Natural killer cell (primary cell): ENCODE measurements at regions not wholly inside any gene's neighbourhood (a gene's known extent, or its start where the extent isn't known, plus 50 kb on each side); places are given as distances from the start of the nearest gene placed in this dataset.

Experiments used
- ATAC-seq, 3 donors: fragments of 150-1000 bp in 2 of 3; fragments of 200-7000 bp in 1 of 3; cut with Tn5 transposase; 1 replicate in 1 of 3; 2 replicates in 2 of 3; pipeline ENCODE4 v1.10.0; 2021; ENCODE audit warnings: mild to moderate bottlenecking in 2 of 3, moderate library complexity in 2 of 3
- DNase-seq, 2 donors: peaks; one replicate each; pipeline versions ENCODE4 v3.0.0 to v3.0.0-alpha.2; 2013 to 2021; ENCODE audit warnings: mixed read lengths in 1 of 2
- H3K27ac ChIP-seq: one replicate; pipeline ENCODE4 v1.5.1; 2013; ENCODE audit warnings: mild to moderate bottlenecking, low read length
- H3K27me3 ChIP-seq: one replicate; pipeline ENCODE4 v1.6.1; 2013; ENCODE audit warnings: low read length; ENCODE audit not compliant: control insufficient read depth, insufficient read depth
- H3K36me3 ChIP-seq: one replicate; pipeline ENCODE4 v1.6.1; 2013; ENCODE audit warnings: low read length; ENCODE audit not compliant: control insufficient read depth, insufficient read depth
- H3K4me1 ChIP-seq: one replicate; pipeline ENCODE4 v1.6.1; 2013; ENCODE audit warnings: low read length; ENCODE audit not compliant: control insufficient read depth, insufficient read depth
- H3K4me3 ChIP-seq: one replicate; pipeline ENCODE4 v1.5.1; 2013; ENCODE audit warnings: low read length
- H3K9me3 ChIP-seq: one replicate; pipeline ENCODE4 v1.6.1; 2013; ENCODE audit warnings: low read length; ENCODE audit not compliant: control insufficient read depth, insufficient read depth
- H3K27ac Mint-ChIP-seq, 2 donors: one replicate each; pipeline ENCODE4 v1.8.0; 2022; ENCODE audit warnings: mild to moderate bottlenecking in 2 of 2, mixed read lengths in 2 of 2, moderate library complexity in 1 of 2
- H3K27me3 Mint-ChIP-seq, 2 donors: one replicate each; pipeline ENCODE4 v1.8.0; 2022; ENCODE audit warnings: low read depth in 2 of 2, mixed read lengths in 2 of 2
- H3K36me3 Mint-ChIP-seq: one replicate; pipeline ENCODE4 v1.8.0; 2022; ENCODE audit warnings: mixed read lengths
- H3K4me1 Mint-ChIP-seq, 2 donors: one replicate each; pipeline ENCODE4 v1.8.0; 2022; ENCODE audit warnings: mixed read lengths in 2 of 2
- H3K4me3 Mint-ChIP-seq: one replicate; pipeline ENCODE4 v1.8.0; 2022; ENCODE audit warnings: mild to moderate bottlenecking, moderate library complexity, mixed read lengths
- H3K9me3 Mint-ChIP-seq, 2 donors: one replicate each; pipeline ENCODE4 v1.8.0; 2022; ENCODE audit warnings: mixed read lengths in 2 of 2
- WGBS: methylation state at CpG from one replicate; pipeline ENCODE4 v1.1.7; 2013; ENCODE audit warnings: missing lambda C conversion rate; ENCODE audit not compliant: insufficient coverage; 5-methylcytosine and 5-hydroxymethylcytosine counted together
- intact Hi-C: fragments of 100-400 bp; cut with micrococcal nuclease; formaldehyde crosslinking; loops from one replicate; pipeline ENCODE4 v1.14.2; 2022
- TF ChIP-seq, protein P1 (sequence below): fragments of 200-600 bp; IDR thresholded peaks from one replicate; pipeline ENCODE4 v1.8.0; 2022; ENCODE audit warnings: antibody characterized with exemption

DNA sequence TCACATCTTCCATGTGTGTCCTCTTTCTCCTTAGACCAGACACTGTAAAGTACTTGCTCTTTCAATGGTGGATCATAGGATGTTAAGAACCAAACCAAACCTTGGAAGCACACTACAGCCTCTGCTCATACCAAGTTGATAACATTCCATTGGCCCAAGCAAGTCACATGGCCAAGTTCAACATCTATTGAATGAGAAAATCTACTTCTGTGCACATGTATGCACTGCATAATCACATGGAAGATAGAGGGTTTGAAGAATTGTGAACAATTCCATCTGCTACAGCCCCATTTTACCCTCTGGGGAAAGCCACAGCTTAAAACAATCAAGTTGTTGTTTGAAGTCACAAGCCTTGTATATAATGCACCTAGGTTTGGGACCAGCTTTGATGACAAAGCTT lies 68.2 kb downstream of the MFAP3 start:
- Histone ChIP-seq H3K36me3 (no peaks in the 10 kb centered on the region), H3K4me1 (no peaks in the 10 kb centered on the region), H3K27me3 (no peaks in the 10 kb centered on the region), H3K9me3 (no peaks in the 10 kb centered on the region), H3K27ac (no peak overlapping the region), H3K4me3 (no peak overlapping the region)
- intact Hi-C loops: no loop called here
- H3K27me3 Mint-ChIP-seq: peaks cover 0 to 4% of the 10 kb centered on the region in 2 donors
- DNase-seq (no peak), ATAC-seq (no peak)
- no peak overlapping the region for H3K4me3 Mint-ChIP-seq
- H3K9me3 Mint-ChIP-seq: no peaks in the 10 kb centered on the region
- no peaks in the 10 kb centered on the region for H3K36me3 Mint-ChIP-seq
- H3K27ac Mint-ChIP-seq: no peak overlapping the region
- no peaks in the 10 kb centered on the region for H3K4me1 Mint-ChIP-seq
- TF ChIP-seq, protein P1, sequence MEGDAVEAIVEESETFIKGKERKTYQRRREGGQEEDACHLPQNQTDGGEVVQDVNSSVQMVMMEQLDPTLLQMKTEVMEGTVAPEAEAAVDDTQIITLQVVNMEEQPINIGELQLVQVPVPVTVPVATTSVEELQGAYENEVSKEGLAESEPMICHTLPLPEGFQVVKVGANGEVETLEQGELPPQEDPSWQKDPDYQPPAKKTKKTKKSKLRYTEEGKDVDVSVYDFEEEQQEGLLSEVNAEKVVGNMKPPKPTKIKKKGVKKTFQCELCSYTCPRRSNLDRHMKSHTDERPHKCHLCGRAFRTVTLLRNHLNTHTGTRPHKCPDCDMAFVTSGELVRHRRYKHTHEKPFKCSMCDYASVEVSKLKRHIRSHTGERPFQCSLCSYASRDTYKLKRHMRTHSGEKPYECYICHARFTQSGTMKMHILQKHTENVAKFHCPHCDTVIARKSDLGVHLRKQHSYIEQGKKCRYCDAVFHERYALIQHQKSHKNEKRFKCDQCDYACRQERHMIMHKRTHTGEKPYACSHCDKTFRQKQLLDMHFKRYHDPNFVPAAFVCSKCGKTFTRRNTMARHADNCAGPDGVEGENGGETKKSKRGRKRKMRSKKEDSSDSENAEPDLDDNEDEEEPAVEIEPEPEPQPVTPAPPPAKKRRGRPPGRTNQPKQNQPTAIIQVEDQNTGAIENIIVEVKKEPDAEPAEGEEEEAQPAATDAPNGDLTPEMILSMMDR: no peak

DNA sequence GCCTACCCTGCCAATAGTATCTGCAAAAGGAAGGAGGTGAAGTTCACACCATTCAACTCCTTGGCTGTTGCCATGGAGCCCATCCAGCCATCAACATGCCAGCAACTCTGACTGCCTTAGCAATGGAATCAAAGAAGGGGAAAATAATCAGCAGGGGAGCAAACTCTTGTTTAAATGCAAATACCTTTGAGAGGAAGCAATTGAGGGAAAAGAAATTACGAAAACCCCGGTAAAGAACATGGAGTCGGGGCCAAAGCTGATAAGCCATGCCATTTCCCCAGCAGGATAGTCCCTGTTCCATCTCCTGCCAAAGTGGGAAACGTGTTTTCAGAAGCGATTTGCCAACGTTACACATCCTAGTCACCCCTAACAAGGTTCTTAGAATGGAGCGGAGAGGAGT lies 69.0 kb downstream of the MFAP3 start:
- ATAC-seq: no peak
- 65% methylated on average over 7 of the region's 7 CpGs for WGBS
- TF ChIP-seq, protein P1: no peak

DNA sequence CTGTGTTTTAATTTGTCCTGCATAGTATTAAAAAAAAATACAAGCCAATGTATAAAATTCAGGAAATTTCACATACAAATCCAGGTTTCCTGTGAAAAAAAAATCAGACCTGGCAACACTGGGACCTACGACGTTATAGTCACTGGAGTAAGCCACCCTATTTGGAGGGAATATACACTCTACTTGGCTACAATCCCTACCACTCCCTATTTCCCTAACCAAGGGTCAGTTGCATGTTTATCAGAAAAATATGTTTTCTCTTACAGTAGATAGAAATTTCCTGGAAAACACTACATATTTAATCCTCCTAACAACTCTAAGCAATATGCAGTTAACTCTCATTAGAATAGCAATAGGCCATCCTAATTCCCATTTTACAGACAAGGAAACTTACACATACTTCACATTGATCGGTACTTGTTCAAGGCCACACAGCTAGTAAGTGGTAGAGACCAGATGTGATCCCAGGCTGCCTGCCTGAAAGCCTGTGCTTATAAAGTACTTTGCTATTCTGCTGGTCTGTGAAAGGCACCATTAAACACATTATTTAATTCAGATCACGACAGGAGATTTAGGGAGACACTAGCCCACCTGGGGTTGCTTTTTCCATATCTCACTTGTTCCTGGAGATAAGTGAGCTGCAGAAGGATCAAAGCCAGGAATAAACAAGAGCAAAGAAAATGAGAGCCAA lies 70.8 kb downstream of the MFAP3 start:
- DNase-seq (no peak), ATAC-seq (no peak)
- Mint-ChIP-seq H3K27me3 (peaks cover 0 to 8% of the 10 kb centered on the region in 2 donors), H3K4me1 (no peaks in the 10 kb centered on the region), H3K36me3 (no peaks in the 10 kb centered on the region), H3K4me3 (no peak overlapping the region), H3K27ac (no peak overlapping the region), H3K9me3 (no peaks in the 10 kb centered on the region)
- TF ChIP-seq, protein P1: no peak
- H3K36me3 ChIP-seq: no peaks in the 10 kb centered on the region
- H3K4me1 ChIP-seq: no peaks in the 10 kb centered on the region
- WGBS: 76% methylated on average over 4 of the region's 4 CpGs
- no peaks in the 10 kb centered on the region for H3K9me3 ChIP-seq
- no peaks in the 10 kb centered on the region for H3K27me3 ChIP-seq
- no peak overlapping the region for H3K27ac ChIP-seq
- intact Hi-C loops: no loop called here
- no peak overlapping the region for H3K4me3 ChIP-seq

More for the DNA sequence above, 69.0 kb downstream of the MFAP3 start:
- Mint-ChIP-seq H3K4me3 (no peak overlapping the region), H3K36me3 (no peaks in the 10 kb centered on the region), H3K27ac (no peak overlapping the region), H3K9me3 (no peaks in the 10 kb centered on the region), H3K4me1 (no peaks in the 10 kb centered on the region), H3K27me3 (peaks cover 0 to 8% of the 10 kb centered on the region in 2 donors)
- Histone ChIP-seq H3K27me3 (no peaks in the 10 kb centered on the region), H3K27ac (no peak overlapping the region), H3K4me3 (no peak overlapping the region), H3K9me3 (no peaks in the 10 kb centered on the region), H3K4me1 (no peaks in the 10 kb centered on the region), H3K36me3 (no peaks in the 10 kb centered on the region)
- no peak for DNase-seq
- intact Hi-C loops: no loop called here

DNA sequence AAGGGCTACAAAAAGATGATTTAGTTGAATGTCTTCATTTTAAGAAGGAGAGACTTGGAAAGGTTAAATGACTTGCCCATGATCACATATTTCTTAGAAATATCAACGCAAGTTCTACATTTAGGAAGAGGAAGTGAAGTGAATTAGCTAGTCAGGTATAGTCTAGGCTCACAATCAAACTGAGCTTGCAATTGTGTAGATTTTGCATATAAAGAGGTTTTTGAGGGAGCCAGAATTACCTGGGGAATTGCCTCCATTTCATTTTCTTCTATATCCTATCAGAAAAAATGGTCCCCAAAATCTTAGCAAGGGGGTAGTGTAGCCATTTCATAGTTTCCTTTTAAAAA lies 71.3 kb downstream of the MFAP3 start:
- no peaks in the 10 kb centered on the region for H3K9me3 ChIP-seq
- no peaks in the 10 kb centered on the region for H3K27me3 ChIP-seq
- H3K27ac ChIP-seq: no peak overlapping the region
- H3K4me3 ChIP-seq: no peak overlapping the region
- TF ChIP-seq, protein P1: no peak
- DNase-seq (no peak), ATAC-seq (no peak)
- Mint-ChIP-seq H3K27ac (no peak overlapping the region), H3K27me3 (peaks cover 0 to 11% of the 10 kb centered on the region in 2 donors), H3K36me3 (no peaks in the 10 kb centered on the region), H3K4me1 (no peaks in the 10 kb centered on the region), H3K4me3 (no peak overlapping the region), H3K9me3 (no peaks in the 10 kb centered on the region)
- WGBS: no CpG with 5 or more reads among the region's 1 CpG
- H3K36me3 ChIP-seq: no peaks in the 10 kb centered on the region
- intact Hi-C loops: no loop called here
- no peaks in the 10 kb centered on the region for H3K4me1 ChIP-seq
